Tibial artery (tissue), 4 donors: ENCODE measurements at regions not wholly inside any gene's neighbourhood (a gene's known extent, or its start where the extent isn't known, plus 50 kb on each side); places are given as distances from the start of the nearest gene placed in this dataset.

ENCODE experiments used
- DNase-seq, 2 donors: peaks; one replicate each; pipeline ENCODE4 v3.0.0-alpha.2; 2019
- H3K27ac ChIP-seq, 2 donors: fragments of 200-600 bp; sonication (generic) in 1 of 2; 1 replicate in 1 of 2; 2 replicates in 1 of 2; pipeline ENCODE4 v1.5.1; 2018 to 2019; ENCODE audit warnings: mild to moderate bottlenecking in 1 of 2
- H3K27me3 ChIP-seq, 2 donors: fragments of 200-600 bp; sonication (generic) in 1 of 2; one replicate each; pipeline versions ENCODE4 v1.5.1 to v1.6.0; 2016 to 2019
- H3K36me3 ChIP-seq, 3 donors: fragments of 200-600 bp; sonication (generic) in 2 of 3; one replicate each; pipeline ENCODE4 v1.5.1; 2016 to 2019; ENCODE audit warnings: mild to moderate bottlenecking in 2 of 3
- H3K4me1 ChIP-seq, 4 donors: fragments of 200-600 bp; sonication (generic) in 2 of 4; 1 replicate in 3 of 4; 2 replicates in 1 of 4; pipeline ENCODE4 v1.5.1; 2016 to 2019
- H3K4me3 ChIP-seq, 2 donors: fragments of 200-600 bp; sonication (generic) in 1 of 2; 1 replicate in 1 of 2; 2 replicates in 1 of 2; pipeline ENCODE4 v1.5.1; 2018 to 2019; ENCODE audit warnings: mild to moderate bottlenecking in 2 of 2
- H3K9me3 ChIP-seq, 3 donors: fragments of 200-600 bp; sonication (generic) in 1 of 3; one replicate each; pipeline ENCODE4 v1.5.1; 2016 to 2019
- intact Hi-C: fragments of 100-400 bp; cut with DNase I; formaldehyde crosslinking; loops from one replicate; pipeline ENCODE4 v1.15.0; 2023; ENCODE audit warnings: low total_unique reads
- TF ChIP-seq, protein P1 (sequence below), 2 experiments: fragments of 200-600 bp in 1 of 2; fragments of 450-650 bp in 1 of 2; IDR thresholded peaks; one replicate each; pipeline ENCODE4 v1.5.1; 2017 to 2019; ENCODE audit warnings: antibody characterized with exemption in 2 of 2, mild to moderate bottlenecking in 1 of 2, moderate library complexity in 1 of 2

DNA sequence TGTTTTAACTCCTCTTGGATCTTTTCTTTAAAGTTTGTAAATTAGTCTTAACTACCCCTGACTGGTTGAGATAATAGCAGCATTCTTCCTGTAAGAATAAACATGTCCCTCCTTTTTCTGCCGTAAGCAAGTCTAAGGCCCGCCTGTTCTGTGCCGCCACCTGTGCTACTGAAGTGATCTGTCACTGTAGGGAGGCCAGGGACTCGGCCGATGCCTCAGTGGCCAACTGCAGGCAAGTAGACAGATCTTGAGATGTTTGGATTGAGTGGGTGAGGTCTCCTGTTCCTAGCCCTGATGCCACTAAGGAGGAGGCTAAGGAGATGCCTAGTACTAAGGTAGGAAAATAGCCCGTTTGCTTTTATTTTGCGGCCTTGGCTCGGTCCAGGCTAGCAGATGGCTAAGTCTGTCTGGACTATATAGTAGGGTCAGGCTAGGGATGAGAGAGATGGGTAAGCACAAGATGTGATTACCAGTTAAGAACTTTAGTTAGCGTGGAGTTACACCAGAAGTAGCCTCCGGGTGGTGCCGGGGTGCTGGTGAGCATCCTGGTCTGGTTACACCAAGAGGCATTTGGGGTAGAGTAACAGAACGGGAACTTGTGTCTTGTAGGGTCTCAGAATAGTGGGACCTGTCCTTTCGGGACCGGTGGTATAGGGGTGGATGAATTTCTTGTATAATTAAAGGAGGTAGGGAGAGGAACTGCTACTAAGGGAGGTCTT, 584.2 kb downstream of the SUCLG1 start:
- no peaks in the 10 kb centered on the region for H3K36me3 ChIP-seq
- H3K27me3 ChIP-seq, result no peaks in the 10 kb centered on the region
- intact Hi-C loops, result no loop called here
- no peak overlapping the region for H3K27ac ChIP-seq
- no peak for DNase-seq
- no peaks in the 10 kb centered on the region for H3K4me1 ChIP-seq
- H3K4me3 ChIP-seq, result no peak overlapping the region
- no peaks in the 10 kb centered on the region for H3K9me3 ChIP-seq
- TF ChIP-seq, protein P1, sequence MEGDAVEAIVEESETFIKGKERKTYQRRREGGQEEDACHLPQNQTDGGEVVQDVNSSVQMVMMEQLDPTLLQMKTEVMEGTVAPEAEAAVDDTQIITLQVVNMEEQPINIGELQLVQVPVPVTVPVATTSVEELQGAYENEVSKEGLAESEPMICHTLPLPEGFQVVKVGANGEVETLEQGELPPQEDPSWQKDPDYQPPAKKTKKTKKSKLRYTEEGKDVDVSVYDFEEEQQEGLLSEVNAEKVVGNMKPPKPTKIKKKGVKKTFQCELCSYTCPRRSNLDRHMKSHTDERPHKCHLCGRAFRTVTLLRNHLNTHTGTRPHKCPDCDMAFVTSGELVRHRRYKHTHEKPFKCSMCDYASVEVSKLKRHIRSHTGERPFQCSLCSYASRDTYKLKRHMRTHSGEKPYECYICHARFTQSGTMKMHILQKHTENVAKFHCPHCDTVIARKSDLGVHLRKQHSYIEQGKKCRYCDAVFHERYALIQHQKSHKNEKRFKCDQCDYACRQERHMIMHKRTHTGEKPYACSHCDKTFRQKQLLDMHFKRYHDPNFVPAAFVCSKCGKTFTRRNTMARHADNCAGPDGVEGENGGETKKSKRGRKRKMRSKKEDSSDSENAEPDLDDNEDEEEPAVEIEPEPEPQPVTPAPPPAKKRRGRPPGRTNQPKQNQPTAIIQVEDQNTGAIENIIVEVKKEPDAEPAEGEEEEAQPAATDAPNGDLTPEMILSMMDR (IDR thresholded peaks at IDR 0.05), result no peak

DNA sequence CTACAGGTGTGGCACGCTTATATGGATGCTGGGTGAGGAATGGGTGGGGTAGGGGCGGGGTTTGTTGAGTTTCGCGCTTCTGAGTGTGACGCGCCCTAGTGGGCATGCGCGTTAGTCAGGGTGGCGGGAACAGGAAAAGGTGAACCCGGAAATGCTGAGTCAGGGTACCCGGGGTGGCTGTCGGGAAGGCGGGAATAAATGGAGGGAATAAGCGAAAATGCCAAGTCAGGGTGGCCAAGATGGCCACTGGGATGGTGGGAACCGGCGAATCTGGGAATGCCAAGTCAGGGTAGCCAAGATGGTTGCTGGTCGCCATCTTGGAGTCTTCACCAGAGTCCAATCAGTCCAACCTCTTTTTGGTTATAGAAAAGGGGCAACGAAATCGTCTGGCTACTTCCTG, 585.0 kb downstream of the SUCLG1 start:
- no peak for DNase-seq
- H3K27ac ChIP-seq, result no peak overlapping the region
- TF ChIP-seq, protein P1 (IDR thresholded peaks at IDR 0.05), result no peak

GRCh38 chr2:83873110-83873509, 586.0 kb downstream of the SUCLG1 start:
- intact Hi-C loops, result no loop called here
- H3K4me1 ChIP-seq, result no peaks in the 10 kb centered on the region
- H3K9me3 ChIP-seq, result no peaks in the 10 kb centered on the region
- no peaks in the 10 kb centered on the region for H3K36me3 ChIP-seq
- H3K27me3 ChIP-seq, result no peaks in the 10 kb centered on the region
- no peak overlapping the region for H3K4me3 ChIP-seq
- TF ChIP-seq, protein P1 (IDR thresholded peaks at IDR 0.05), result no peak
- DNase-seq, result no peak
- H3K27ac ChIP-seq, result no peak overlapping the region

More for the DNA sequence above, 585.0 kb downstream of the SUCLG1 start:
- H3K27me3 ChIP-seq, result no peaks in the 10 kb centered on the region
- intact Hi-C loops, result no loop called here
- no peak overlapping the region for H3K4me3 ChIP-seq
- H3K9me3 ChIP-seq, result no peaks in the 10 kb centered on the region
- H3K4me1 ChIP-seq, result no peaks in the 10 kb centered on the region
- H3K36me3 ChIP-seq, result no peaks in the 10 kb centered on the region

GRCh38 chr2:83866211-83866610, 592.9 kb downstream of the SUCLG1 start:
- Histone ChIP-seq H3K4me1 (no peaks in the 10 kb centered on the region), H3K36me3 (no peaks in the 10 kb centered on the region), H3K4me3 (no peak overlapping the region), H3K9me3 (no peaks in the 10 kb centered on the region), H3K27ac (no peak overlapping the region), H3K27me3 (no peaks in the 10 kb centered on the region)
- no peak for DNase-seq
- TF ChIP-seq, protein P1 (IDR thresholded peaks at IDR 0.05), result no peak
- intact Hi-C loops, result no loop called here

DNA sequence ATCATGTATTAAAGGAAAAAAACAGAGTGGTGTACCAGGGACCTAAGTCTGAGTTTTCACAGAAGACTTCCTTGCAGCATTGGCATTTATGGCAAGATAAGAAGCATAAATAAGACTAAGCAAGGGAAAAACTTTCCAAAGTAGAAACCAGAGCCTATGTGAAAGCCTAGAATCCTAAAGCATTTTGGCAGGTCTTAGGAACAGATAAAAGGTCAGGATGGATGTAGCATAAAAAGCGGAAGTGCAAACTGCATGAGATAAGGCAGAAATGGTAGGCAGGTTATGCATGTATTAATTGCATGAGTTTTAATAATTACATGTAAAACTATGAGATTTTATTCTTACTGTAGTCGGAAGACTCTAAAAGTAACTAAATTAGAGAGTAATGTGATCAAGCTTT, 596.5 kb downstream of the SUCLG1 start:
- H3K36me3 ChIP-seq, result no peaks in the 10 kb centered on the region
- TF ChIP-seq, protein P1 (IDR thresholded peaks at IDR 0.05), result no peak
- no peak overlapping the region for H3K4me3 ChIP-seq
- intact Hi-C loops, result no loop called here
- H3K9me3 ChIP-seq, result no peaks in the 10 kb centered on the region
- H3K4me1 ChIP-seq, result no peaks in the 10 kb centered on the region
- no peaks in the 10 kb centered on the region for H3K27me3 ChIP-seq
- H3K27ac ChIP-seq, result no peak overlapping the region
- no peak for DNase-seq

GRCh38 chr2:83860320-83860719, 598.8 kb downstream of the SUCLG1 start:
- Histone ChIP-seq H3K4me3 (no peak overlapping the region), H3K27me3 (no peaks in the 10 kb centered on the region), H3K4me1 (no peaks in the 10 kb centered on the region), H3K9me3 (no peaks in the 10 kb centered on the region), H3K27ac (no peak overlapping the region), H3K36me3 (no peaks in the 10 kb centered on the region)
- TF ChIP-seq, protein P1 (IDR thresholded peaks at IDR 0.05), result no peak
- no peak for DNase-seq
- intact Hi-C loops, result no loop called here
